ENCODE measurements at regions not wholly inside any gene's neighbourhood (a gene's known extent, or its start where the extent isn't known, plus 50 kb on each side); places are given as distances from the start of the nearest gene placed in this dataset.

DNA sequence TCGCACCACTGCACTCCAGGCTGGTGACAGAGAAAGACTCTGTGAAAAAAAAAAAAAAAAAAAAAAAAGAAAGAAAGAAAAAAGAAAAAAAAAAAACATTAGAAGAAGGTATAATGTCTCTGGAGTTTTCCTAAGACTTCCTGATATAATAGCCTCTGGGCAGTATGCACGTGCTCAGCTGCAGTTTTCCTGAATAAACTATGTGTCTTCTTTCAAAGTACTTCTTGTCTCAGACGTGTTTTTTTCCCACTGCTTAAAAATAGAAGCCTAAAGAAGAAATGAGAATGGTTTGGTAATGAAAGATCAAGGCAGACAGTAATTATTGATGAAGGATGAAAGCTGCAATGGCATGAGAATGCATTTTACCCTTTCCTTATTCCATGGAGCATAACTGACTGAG lies 148.1 kb upstream of the TRPC7 start:
- Histone ChIP-seq H3K27ac (ENCODE audit: low read depth in 2 of 2, low read length in 1 of 2) (no peak overlapping the region), H3K4me2 (no peak overlapping the region), H3K27me3 (ENCODE audit: insufficient read depth) (peaks cover 1% of the 10 kb centered on the region; the same call in 1 of the 2 replicates), H3K9ac (no peak overlapping the region), H4K20me1 (ENCODE audit: insufficient read depth) (no peaks in the 10 kb centered on the region), H3K36me3 (replicated peaks in 1 of 2; ENCODE audit: control insufficient read depth in 1 of 2, insufficient read depth in 2 of 2, low read length in 1 of 2) (no peaks in the 10 kb centered on the region), H3K79me2 (ENCODE audit: insufficient read depth) (no peaks in the 10 kb centered on the region), H2AFZ (ENCODE audit: low read depth) (no peak overlapping the region), H3K4me1 (ENCODE audit: control insufficient read depth in 1 of 2, insufficient read depth in 2 of 2, low read depth in 1 of 2, low read length in 1 of 2) (no peaks in the 10 kb centered on the region), H3K9me3 (no peaks in the 10 kb centered on the region), H3F3A (replicated peaks; ENCODE audit: insufficient read depth) (no peaks in the 10 kb centered on the region), H3K9me2 (no peaks in the 10 kb centered on the region), H3K4me3 (ENCODE audit: low read depth in 2 of 2, low read length in 1 of 2) (no peak overlapping the region)
- TF ChIP-seq RXRA (IDR thresholded peaks at IDR 0.05; ENCODE audit: borderline replicate concordance, low read depth) (no peak), ZBTB33 (IDR thresholded peaks at IDR 0.05; ENCODE audit: borderline replicate concordance, low read depth) (no peak), FOSL2 (IDR thresholded peaks at IDR 0.05; ENCODE audit: borderline replicate concordance, low read depth) (no peak), NFIC (IDR thresholded peaks at IDR 0.05; ENCODE audit: borderline replicate concordance) (no peak), TCF12 (IDR thresholded peaks at IDR 0.05) (no peak), GABPA (IDR thresholded peaks at IDR 0.05; ENCODE audit: low read depth) (no peak), TEAD4 (IDR thresholded peaks at IDR 0.05; ENCODE audit: borderline replicate concordance, insufficient read depth) (no peak), FOXJ3 (CRISPR knock-in tag; IDR thresholded peaks at IDR 0.05) (no peak), POLR2AphosphoS5 (IDR thresholded peaks at IDR 0.05; ENCODE audit: low read depth, low read length) (no peak), MAX (IDR thresholded peaks at IDR 0.05; ENCODE audit: low read depth) (no peak), TAF1 (IDR thresholded peaks at IDR 0.05; ENCODE audit: borderline replicate concordance, low read depth, low read length) (no peak), ELF1 (IDR thresholded peaks at IDR 0.05) (no peak), EP300 (IDR thresholded peaks at IDR 0.05; ENCODE audit: borderline replicate concordance in 1 of 2, low read depth in 1 of 2, low read length in 1 of 2) (no peak), SIN3A (IDR thresholded peaks at IDR 0.05; ENCODE audit: borderline replicate concordance, low read depth, low read length) (no peak)
- WGBS (ENCODE audit: low lambda C conversion rate) = 27% methylated on average over 3 of the region's 3 CpGs
- no peak for DNase-seq
- ChIA-PET CTCF (no interaction called here), POLR2A (interaction anchor here (0.7 kb wide), 1 partner anchor 12 kb away, joined by 3 read pairs; no protein-coding TSS in a partner anchor)

DNA sequence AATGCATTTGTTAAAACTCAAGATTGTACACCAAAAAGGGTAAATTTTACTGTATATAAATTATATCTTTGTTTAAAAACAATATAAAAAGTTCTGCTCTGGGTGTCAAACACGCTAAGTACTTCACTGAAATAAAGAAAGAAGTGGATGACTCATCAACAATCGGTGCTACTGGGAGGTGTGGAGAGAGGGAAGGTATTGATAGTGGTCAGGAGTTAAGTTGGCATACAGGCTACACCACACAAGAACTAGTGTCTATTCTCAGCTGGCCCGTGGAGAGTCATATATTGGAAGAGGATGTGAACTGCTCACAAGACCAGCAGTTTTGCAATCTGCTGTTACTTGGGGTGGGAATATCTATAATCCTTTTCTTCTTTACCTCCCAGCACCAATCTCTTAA lies 145.7 kb upstream of the TRPC7 start:
- H3K36me3 ChIP-seq (replicated peaks in 1 of 2; ENCODE audit: control insufficient read depth in 1 of 2, insufficient read depth in 2 of 2, low read length in 1 of 2) = no peaks in the 10 kb centered on the region
- H3K4me3 ChIP-seq (ENCODE audit: low read depth in 2 of 2, low read length in 1 of 2) = no peak overlapping the region
- H3F3A ChIP-seq (replicated peaks; ENCODE audit: insufficient read depth) = no peaks in the 10 kb centered on the region
- no peak overlapping the region for H3K9ac ChIP-seq
- WGBS (ENCODE audit: low lambda C conversion rate) = 24% methylated on average over 3 of the region's 3 CpGs
- H3K79me2 ChIP-seq (ENCODE audit: insufficient read depth) = no peaks in the 10 kb centered on the region
- no peaks in the 10 kb centered on the region for H3K4me1 ChIP-seq (ENCODE audit: control insufficient read depth in 1 of 2, insufficient read depth in 2 of 2, low read depth in 1 of 2, low read length in 1 of 2)
- H3K4me2 ChIP-seq = no peak overlapping the region
- ChIA-PET POLR2A (no interaction called here), CTCF (no interaction called here)
- no peak overlapping the region for H3K27ac ChIP-seq (ENCODE audit: low read depth in 2 of 2, low read length in 1 of 2)
- no peaks in the 10 kb centered on the region for H4K20me1 ChIP-seq (ENCODE audit: insufficient read depth)
- H3K9me2 ChIP-seq = no peaks in the 10 kb centered on the region
- H3K9me3 ChIP-seq = no peaks in the 10 kb centered on the region
- no peak overlapping the region for H2AFZ ChIP-seq (ENCODE audit: low read depth)
- H3K27me3 ChIP-seq (ENCODE audit: insufficient read depth) = no peaks in the 10 kb centered on the region
- DNase-seq = no peak
- TF ChIP-seq TEAD4 (IDR thresholded peaks at IDR 0.05; ENCODE audit: borderline replicate concordance, insufficient read depth) (no peak), GABPA (IDR thresholded peaks at IDR 0.05; ENCODE audit: low read depth) (no peak), ELF1 (IDR thresholded peaks at IDR 0.05) (no peak), MAX (IDR thresholded peaks at IDR 0.05; ENCODE audit: low read depth) (no peak), EP300 (IDR thresholded peaks at IDR 0.05; ENCODE audit: borderline replicate concordance in 1 of 2, low read depth in 1 of 2, low read length in 1 of 2) (no peak)

Data from SK-N-SH (cell line).